Activated naive CD4-positive, alpha-beta T cell (primary cell): ENCODE measurements at regions not wholly inside any gene's neighbourhood (a gene's known extent, or its start where the extent isn't known, plus 50 kb on each side); places are given as distances from the start of the nearest gene placed in this dataset.

ENCODE experiments used
- DNase-seq, 4 experiments: peaks; one replicate each; lab custom pipeline; 2025; lab: John Stamatoyannopoulos, UW

GRCh38 chr3:117954131-117954530 is 1080.5 kb downstream of the IGSF11 start:
- DNase-seq = no peak

GRCh38 chr3:117955196-117955595 is 1079.5 kb downstream of the IGSF11 start:
- DNase-seq = no peak

- no peak for DNase-seq
These were observed 1076.6 kb downstream of the IGSF11 start for GRCh38 chr3:117958027-117958426.

- DNase-seq = no peak
These were observed 1071.9 kb downstream of the IGSF11 start for GRCh38 chr3:117962750-117963149.

- no peak for DNase-seq
These were observed 1070.8 kb downstream of the IGSF11 start for GRCh38 chr3:117963858-117964257.

- DNase-seq = no peak
These were observed 1069.8 kb downstream of the IGSF11 start for GRCh38 chr3:117964814-117965213.

GRCh38 chr3:117977504-117978228 is 1057.0 kb downstream of the IGSF11 start:
- no peak for DNase-seq

GRCh38 chr3:117979466-117979865 is 1055.2 kb downstream of the IGSF11 start:
- DNase-seq = no peak

GRCh38 chr3:117987256-117987655 is 1047.4 kb downstream of the IGSF11 start:
- no peak for DNase-seq

- DNase-seq = no peak
These were observed 1044.7 kb downstream of the IGSF11 start for GRCh38 chr3:117989982-117990381.

GRCh38 chr3:117990627-117991026 is 1044.0 kb downstream of the IGSF11 start:
- no peak for DNase-seq

GRCh38 chr3:117995842-117996437 is 1038.7 kb downstream of the IGSF11 start:
- no peak for DNase-seq

- peak in 1 of 4 experiments; percentile 1 for DNase-seq
These were observed 1037.2 kb downstream of the IGSF11 start for GRCh38 chr3:117997201-117998049.

- no peak for DNase-seq
These were observed 1036.6 kb downstream of the IGSF11 start for GRCh38 chr3:117998071-117998470.

- DNase-seq = no peak
These were observed 1034.4 kb downstream of the IGSF11 start for GRCh38 chr3:118000219-118000618.

GRCh38 chr3:118001380-118001779 is 1033.3 kb downstream of the IGSF11 start:
- no peak for DNase-seq

GRCh38 chr3:118011910-118012309 is 1022.7 kb downstream of the IGSF11 start:
- DNase-seq = no peak

- DNase-seq = no peak
These were observed 1005.6 kb downstream of the IGSF11 start for GRCh38 chr3:118029049-118029448.

GRCh38 chr3:118036215-118036614 is 998.4 kb downstream of the IGSF11 start:
- no peak for DNase-seq

GRCh38 chr3:118055381-118055780 is 979.3 kb downstream of the IGSF11 start:
- no peak for DNase-seq

- no peak for DNase-seq
These were observed 977.6 kb downstream of the IGSF11 start for GRCh38 chr3:118057086-118057485.

GRCh38 chr3:118059096-118059495 is 975.5 kb downstream of the IGSF11 start:
- no peak for DNase-seq

- no peak for DNase-seq
These were observed 967.2 kb downstream of the IGSF11 start for GRCh38 chr3:118067439-118067838.
